AG09309 (cell line): ENCODE measurements at regions not wholly inside any gene's neighbourhood (a gene's known extent, or its start where the extent isn't known, plus 50 kb on each side); places are given as distances from the start of the nearest gene placed in this dataset.

Experiments
- DNase-seq: peaks from one replicate; pipeline ENCODE4 v3.0.0-alpha.2; 2010; ENCODE audit warnings: low read depth
- H3K4me3 ChIP-seq: 2 replicates; pipeline ENCODE4 v1.5.1; 2011; ENCODE audit warnings: mild to moderate bottlenecking, low read depth, low read length, moderate library complexity; ENCODE audit not compliant: control insufficient read depth
- TF ChIP-seq, protein P1 (sequence below): IDR thresholded peaks from 2 replicates; pipeline ENCODE4 v1.5.1; 2011; ENCODE audit warnings: mild to moderate bottlenecking, low read depth, low read length, inconsistent platforms; ENCODE audit not compliant: insufficient read depth, control insufficient read depth; ENCODE audit errors: missing control alignments

DNA sequence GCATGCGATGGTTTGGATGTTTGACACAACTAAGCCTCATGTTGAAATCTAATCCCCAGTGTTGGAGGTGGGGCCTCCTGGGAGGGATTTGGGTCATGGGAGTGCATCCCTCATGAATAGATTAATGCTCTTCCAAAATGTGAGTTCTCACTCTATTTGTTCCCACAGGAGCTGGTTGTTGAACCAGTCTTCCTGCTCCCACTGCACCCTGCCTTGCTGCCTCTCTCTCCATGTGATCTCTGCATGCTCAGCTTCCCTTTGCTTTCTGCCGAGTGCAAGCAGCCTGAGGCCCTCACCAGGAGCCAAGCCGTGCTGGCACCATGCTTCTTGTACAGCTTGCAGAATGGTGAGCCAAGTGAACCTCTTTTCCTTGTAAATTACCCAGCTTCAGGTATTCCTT lies 206.8 kb downstream of the VAPA start:
- DNase-seq, result no peak
- TF ChIP-seq, protein P1, sequence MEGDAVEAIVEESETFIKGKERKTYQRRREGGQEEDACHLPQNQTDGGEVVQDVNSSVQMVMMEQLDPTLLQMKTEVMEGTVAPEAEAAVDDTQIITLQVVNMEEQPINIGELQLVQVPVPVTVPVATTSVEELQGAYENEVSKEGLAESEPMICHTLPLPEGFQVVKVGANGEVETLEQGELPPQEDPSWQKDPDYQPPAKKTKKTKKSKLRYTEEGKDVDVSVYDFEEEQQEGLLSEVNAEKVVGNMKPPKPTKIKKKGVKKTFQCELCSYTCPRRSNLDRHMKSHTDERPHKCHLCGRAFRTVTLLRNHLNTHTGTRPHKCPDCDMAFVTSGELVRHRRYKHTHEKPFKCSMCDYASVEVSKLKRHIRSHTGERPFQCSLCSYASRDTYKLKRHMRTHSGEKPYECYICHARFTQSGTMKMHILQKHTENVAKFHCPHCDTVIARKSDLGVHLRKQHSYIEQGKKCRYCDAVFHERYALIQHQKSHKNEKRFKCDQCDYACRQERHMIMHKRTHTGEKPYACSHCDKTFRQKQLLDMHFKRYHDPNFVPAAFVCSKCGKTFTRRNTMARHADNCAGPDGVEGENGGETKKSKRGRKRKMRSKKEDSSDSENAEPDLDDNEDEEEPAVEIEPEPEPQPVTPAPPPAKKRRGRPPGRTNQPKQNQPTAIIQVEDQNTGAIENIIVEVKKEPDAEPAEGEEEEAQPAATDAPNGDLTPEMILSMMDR, result no peak
- no peak overlapping the region for H3K4me3 ChIP-seq

DNA sequence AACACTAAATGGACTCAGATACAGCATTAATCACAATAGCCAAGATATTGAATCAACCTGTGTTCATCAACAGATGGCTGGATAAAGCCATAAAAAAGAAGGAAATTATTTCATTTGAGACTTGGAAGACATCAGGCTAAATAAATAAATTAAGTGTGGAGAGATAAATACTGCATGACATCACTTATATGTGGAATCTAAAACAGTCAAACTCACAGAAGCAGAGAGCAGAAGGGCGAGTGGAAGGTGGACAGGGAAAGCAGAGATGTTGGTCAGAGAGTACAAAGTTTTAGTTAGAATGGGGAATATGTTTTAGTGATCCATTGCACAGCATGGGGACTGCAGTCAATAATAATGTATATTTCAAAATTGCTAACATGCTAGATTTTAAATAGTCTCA lies 207.2 kb downstream of the VAPA start:
- no peak overlapping the region for H3K4me3 ChIP-seq
- no peak for DNase-seq
- TF ChIP-seq, protein P1, result no peak

DNA sequence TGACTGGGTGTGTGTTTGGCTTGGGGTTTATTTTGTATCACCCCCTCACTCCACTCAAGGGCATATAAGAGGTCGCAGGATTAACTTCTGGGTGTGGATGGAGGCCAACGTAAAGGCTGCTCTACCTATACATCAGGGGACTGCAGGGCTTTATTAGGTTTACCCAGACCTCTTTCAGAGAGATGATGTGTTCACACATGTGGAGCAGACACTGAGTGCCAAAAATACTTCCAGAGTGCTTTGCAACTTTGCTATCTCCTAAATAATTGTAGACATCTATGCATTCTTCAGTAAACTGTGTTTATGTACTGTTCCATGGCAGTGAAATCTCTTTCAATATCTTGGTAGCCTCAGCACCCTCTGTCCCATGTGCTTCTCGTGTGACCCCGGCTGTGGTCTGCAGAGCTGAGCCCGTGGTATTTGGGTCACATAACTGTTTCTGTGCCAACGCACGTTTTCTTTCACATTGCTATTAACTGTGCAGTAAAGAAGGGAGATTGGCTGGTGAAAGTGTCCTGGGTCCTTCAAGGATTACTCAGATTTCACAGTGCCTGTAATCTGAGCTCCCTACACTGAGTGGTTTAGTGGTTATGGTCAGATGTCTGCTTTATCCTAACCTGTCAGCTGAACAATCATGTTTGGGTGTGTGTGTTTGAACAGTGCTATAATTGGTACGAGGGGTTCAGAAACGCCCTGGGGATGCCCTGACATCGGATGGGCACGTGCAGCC lies 208.1 kb downstream of the VAPA start:
- DNase-seq, result peak; percentile 84

DNA sequence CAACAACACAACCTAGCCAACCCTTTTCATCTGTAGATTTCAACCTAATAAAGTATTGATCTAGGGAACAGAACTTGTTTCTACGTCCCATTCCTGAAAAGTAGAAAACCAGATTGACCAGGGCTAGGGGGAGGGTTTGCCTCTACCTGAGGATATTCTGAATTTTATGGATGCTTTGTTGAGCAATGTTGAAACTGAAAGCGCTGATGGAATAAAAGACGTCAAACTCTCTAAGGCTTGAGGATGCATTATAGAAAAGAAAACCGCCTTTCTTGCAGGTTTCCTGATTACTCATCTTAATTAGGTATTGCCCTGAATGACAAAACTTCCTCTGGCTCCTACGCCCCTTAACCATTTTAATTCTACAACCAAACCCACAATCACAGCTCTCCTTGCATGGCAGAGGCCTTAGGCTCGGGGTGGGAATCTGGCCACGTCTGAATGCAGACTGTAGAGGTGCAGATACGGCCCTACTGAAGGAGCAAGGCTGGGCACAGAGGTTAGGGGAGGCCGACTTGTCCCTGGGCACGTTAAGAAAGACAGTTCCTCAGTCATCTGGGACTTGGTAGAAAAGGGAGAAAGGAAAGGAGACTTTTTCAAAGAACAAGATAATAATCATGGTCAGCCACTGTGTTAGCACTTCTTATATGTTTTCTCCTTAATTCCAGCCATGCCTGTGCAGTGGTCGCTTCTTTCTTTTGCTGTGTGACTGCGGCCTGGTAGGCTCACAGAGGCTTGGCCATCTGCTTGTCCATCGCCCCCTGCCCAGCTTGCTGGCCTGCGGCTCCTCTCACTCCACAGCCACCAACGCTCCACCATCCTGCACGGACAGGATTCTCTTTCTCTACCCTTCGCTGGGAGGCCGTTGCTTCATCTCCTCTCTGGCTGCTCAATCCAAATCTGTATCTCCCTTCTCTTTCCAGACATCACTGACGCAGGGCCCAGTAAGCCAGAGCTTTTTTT lies 209.5 kb downstream of the VAPA start:
- TF ChIP-seq, protein P1, result no peak
- H3K4me3 ChIP-seq, result no peak overlapping the region
- no peak for DNase-seq

More for the DNA sequence above, 208.1 kb downstream of the VAPA start:
- H3K4me3 ChIP-seq, result no peak overlapping the region
- TF ChIP-seq, protein P1, result no peak

DNA sequence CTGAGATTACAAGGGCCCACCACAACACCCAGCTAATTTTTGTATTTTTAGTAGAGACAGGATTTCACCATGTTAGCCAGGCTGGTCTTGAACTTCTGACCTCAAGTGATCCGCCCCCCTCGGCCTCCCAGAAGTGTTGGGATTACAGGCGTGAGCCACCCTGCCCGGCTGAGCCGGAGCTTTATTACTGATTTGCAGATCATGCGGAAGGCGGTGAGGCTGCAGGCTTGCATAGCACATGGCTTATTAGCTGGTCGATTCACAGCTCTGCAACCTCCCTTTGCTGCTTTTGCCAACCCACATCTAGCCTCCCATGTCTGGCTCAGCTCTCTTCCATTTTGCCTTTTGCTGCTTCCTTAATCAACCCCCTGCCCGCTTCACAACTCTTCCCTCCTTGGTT lies 210.3 kb downstream of the VAPA start:
- DNase-seq, result no peak
- TF ChIP-seq, protein P1, result no peak
- H3K4me3 ChIP-seq, result no peak overlapping the region

DNA sequence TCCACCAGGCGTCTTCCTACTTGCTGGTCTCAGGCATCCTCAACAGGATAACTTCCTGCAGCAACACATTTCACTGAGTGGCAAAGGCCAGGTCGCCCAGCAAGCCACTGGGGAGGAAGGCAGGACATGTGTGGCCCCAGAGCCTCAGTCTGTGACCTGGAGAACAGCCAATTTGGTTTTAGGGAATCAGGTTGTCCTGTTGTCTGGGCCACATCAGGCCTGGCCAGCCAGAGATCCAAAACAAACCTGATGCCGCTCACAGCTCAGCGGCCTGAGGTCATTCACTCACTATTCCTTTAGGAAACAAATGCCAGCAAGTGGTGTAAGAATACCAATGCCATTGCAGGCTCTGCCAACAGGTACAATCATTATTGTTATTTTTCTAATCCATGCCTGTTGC lies 210.7 kb downstream of the VAPA start:
- TF ChIP-seq, protein P1, result no peak
- DNase-seq, result no peak
- no peak overlapping the region for H3K4me3 ChIP-seq
